CD4-positive, alpha-beta T cell (primary cell): ENCODE measurements at regions not wholly inside any gene's neighbourhood (a gene's known extent, or its start where the extent isn't known, plus 50 kb on each side); places are given as distances from the start of the nearest gene placed in this dataset.

ENCODE experiments used
- ATAC-seq: fragments of 200-7000 bp; cut with Tn5 transposase; one replicate; pipeline ENCODE4 v1.10.0; 2022; ENCODE audit warnings: mild to moderate bottlenecking; ENCODE audit not compliant: poor library complexity
- CTCF ChIA-PET: fragments of 350-600 bp; sonication (Branson Sonifier 250); formaldehyde crosslinking; loops from one replicate; lab custom pipeline; 2021; ENCODE audit warnings: antibody characterized with exemption, inconsistent platforms; lab: Charles Lee
- POLR2A ChIA-PET: fragments of 350-600 bp; sonication (Branson Sonifier 250); formaldehyde crosslinking; loops from one replicate; lab custom pipeline; 2021; ENCODE audit warnings: antibody characterized with exemption, inconsistent platforms; lab: Charles Lee
- DNase-seq, 14 experiments: peaks; one replicate each; pipeline ENCODE4 v3.0.0-alpha.2; 2013 to 2020; ENCODE audit warnings: mixed read lengths in 2 of 14
- H3K27ac ChIP-seq, 2 donors: one replicate each; pipeline versions ENCODE4 v1.5.1 to v1.7.0; 2013; ENCODE audit warnings: low read length in 2 of 2, low read depth in 1 of 2, mild to moderate bottlenecking in 1 of 2
- H3K27me3 ChIP-seq, 2 experiments: 1 replicate in 1 of 2; 2 replicates in 1 of 2; pipeline versions ENCODE4 v1.6.1 to v1.7.0; 2013; ENCODE audit warnings: low read length in 2 of 2, control low read depth in 1 of 2, mild to moderate bottlenecking in 1 of 2, moderate library complexity in 1 of 2; ENCODE audit not compliant: insufficient read depth in 2 of 2, control insufficient read depth in 1 of 2
- H3K36me3 ChIP-seq: one replicate; pipeline ENCODE4 v1.6.1; 2013; ENCODE audit warnings: low read length, control low read depth; ENCODE audit not compliant: insufficient read depth
- H3K4me1 ChIP-seq: one replicate; pipeline ENCODE4 v1.6.1; 2013; ENCODE audit warnings: low read length, control low read depth; ENCODE audit not compliant: insufficient read depth
- H3K4me3 ChIP-seq: one replicate; pipeline ENCODE4 v1.5.1; 2013; ENCODE audit warnings: mild to moderate bottlenecking, low read length, moderate library complexity
- H3K9me3 ChIP-seq, 2 experiments: 1 replicate in 1 of 2; 2 replicates in 1 of 2; pipeline versions ENCODE4 v1.6.1 to v1.7.0; 2013; ENCODE audit warnings: low read length in 2 of 2, mild to moderate bottlenecking in 2 of 2, control low read depth in 1 of 2, moderate library complexity in 1 of 2; ENCODE audit not compliant: control insufficient read depth in 1 of 2, insufficient read depth in 1 of 2
- H3K27ac Mint-ChIP-seq: one replicate; pipeline ENCODE4 v1.8.0; 2020; ENCODE audit warnings: mixed read lengths
- H3K27me3 Mint-ChIP-seq: one replicate; pipeline ENCODE4 v1.8.0; 2021; ENCODE audit warnings: mixed read lengths
- H3K36me3 Mint-ChIP-seq: one replicate; pipeline ENCODE4 v1.8.0; 2021; ENCODE audit warnings: low read depth, mixed read lengths
- H3K4me1 Mint-ChIP-seq: one replicate; pipeline ENCODE4 v1.8.0; 2021; ENCODE audit warnings: low read depth, mixed read lengths
- H3K4me3 Mint-ChIP-seq: one replicate; pipeline ENCODE4 v1.8.0; 2020; ENCODE audit warnings: mild to moderate bottlenecking, mixed read lengths
- H3K9me3 Mint-ChIP-seq: one replicate; pipeline ENCODE4 v1.8.0; 2020; ENCODE audit warnings: mixed read lengths
- intact Hi-C, 2 experiments: fragments of 100-400 bp; cut with DNase I in 1 of 2; cut with micrococcal nuclease in 1 of 2; formaldehyde crosslinking; loops; one replicate each; pipeline versions ENCODE4 v1.15.1 to v1.9.0; 2023 to 2025; cut with DNase I, micrococcal nuclease
- TF ChIP-seq, protein P1 (sequence below): fragments of 200-600 bp; IDR thresholded peaks from one replicate; pipeline ENCODE4 v1.8.0; 2022; ENCODE audit warnings: antibody characterized with exemption, mild to moderate bottlenecking

DNA sequence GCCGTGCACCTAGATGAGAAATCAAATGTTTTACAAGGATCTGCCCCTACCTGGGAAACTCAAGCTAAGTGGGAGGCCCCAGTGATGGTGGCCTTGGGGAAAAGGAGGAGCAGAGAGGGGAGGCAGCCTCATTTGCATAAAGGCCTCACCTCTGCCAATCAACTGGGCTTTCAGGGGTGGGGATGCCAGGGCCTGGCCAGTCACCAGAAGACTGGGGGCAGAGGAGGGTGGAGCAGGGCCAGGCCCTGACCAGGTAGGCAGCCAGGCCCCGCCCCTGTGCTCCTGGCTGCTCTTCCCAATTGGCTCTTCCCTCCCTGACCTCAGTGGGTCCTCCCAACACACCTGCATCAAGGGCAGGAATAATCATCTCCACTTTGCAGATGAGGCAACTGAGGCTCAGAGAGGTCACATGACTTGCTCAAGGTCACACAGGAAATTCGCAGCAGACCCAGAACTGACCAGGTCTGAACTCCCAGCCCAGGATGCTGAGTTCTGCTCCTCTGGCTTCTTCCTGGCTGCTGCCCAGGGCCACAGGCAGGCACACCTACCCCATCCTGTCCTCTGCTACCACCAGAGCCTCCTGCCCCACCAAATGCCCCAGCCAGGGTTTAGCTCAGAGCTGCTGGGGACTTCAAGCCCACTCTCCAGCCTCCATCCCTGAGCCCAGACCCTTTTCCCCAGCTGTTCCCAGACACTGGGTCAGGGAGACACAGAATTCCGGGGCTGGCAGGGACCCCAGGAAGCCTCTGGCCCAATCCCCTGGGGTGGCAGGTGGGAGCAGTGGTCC, 677.9 kb downstream of the MATN1 start:
- no peak overlapping the region for H3K27ac ChIP-seq
- H3K4me3 ChIP-seq = no peak overlapping the region
- no peaks in the 10 kb centered on the region for H3K36me3 ChIP-seq
- DNase-seq = no peak
- intact Hi-C loops = no loop called here
- peaks cover 4 to 23% of the 10 kb centered on the region in 2 experiments for H3K9me3 ChIP-seq
- TF ChIP-seq, protein P1, sequence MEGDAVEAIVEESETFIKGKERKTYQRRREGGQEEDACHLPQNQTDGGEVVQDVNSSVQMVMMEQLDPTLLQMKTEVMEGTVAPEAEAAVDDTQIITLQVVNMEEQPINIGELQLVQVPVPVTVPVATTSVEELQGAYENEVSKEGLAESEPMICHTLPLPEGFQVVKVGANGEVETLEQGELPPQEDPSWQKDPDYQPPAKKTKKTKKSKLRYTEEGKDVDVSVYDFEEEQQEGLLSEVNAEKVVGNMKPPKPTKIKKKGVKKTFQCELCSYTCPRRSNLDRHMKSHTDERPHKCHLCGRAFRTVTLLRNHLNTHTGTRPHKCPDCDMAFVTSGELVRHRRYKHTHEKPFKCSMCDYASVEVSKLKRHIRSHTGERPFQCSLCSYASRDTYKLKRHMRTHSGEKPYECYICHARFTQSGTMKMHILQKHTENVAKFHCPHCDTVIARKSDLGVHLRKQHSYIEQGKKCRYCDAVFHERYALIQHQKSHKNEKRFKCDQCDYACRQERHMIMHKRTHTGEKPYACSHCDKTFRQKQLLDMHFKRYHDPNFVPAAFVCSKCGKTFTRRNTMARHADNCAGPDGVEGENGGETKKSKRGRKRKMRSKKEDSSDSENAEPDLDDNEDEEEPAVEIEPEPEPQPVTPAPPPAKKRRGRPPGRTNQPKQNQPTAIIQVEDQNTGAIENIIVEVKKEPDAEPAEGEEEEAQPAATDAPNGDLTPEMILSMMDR = no peak
- peaks cover 0 to 3% of the 10 kb centered on the region in 2 experiments for H3K27me3 ChIP-seq
- CTCF ChIA-PET = no interaction called here
- peaks cover 3% of the 10 kb centered on the region for H3K9me3 Mint-ChIP-seq
- H3K4me1 Mint-ChIP-seq = no peaks in the 10 kb centered on the region
- H3K27ac Mint-ChIP-seq = no peak overlapping the region
- no peak for ATAC-seq
- no peaks in the 10 kb centered on the region for H3K36me3 Mint-ChIP-seq
- POLR2A ChIA-PET = no interaction called here
- no peak overlapping the region for H3K4me3 Mint-ChIP-seq
- peaks cover 19% of the 10 kb centered on the region for H3K27me3 Mint-ChIP-seq
- H3K4me1 ChIP-seq = no peaks in the 10 kb centered on the region

DNA sequence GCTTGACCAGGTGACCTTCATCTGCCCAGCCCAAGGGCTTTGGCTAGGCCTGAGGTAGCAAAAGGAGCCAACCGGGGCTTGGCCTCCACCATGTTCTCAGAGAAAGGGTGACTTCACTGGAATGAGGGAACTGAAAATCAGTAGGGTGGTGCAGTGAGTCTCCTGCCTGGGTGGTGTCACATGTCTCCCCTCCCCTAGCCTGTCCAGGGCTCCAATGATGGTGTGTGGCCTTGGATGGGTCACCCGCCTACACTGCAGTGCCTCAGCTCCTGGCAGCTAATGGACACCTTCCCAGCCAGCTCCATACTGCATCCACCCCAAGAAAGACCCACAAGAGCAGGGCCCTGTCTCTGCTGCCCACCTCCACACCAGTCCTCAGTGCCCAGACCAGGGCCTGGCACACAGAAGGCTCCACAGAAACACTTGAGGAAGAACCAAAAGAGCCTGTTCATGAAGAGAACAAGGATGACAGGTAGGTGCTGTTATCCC, 678.7 kb downstream of the MATN1 start:
- ATAC-seq (no peak), DNase-seq (no peak)
- Mint-ChIP-seq H3K36me3 (no peaks in the 10 kb centered on the region), H3K9me3 (peaks cover 3% of the 10 kb centered on the region), H3K27me3 (peaks cover 16% of the 10 kb centered on the region), H3K4me1 (no peaks in the 10 kb centered on the region), H3K27ac (no peak overlapping the region), H3K4me3 (no peak overlapping the region)
- Histone ChIP-seq H3K4me3 (no peak overlapping the region), H3K36me3 (no peaks in the 10 kb centered on the region), H3K27me3 (no peaks in the 10 kb centered on the region), H3K27ac (no peak overlapping the region), H3K4me1 (no peaks in the 10 kb centered on the region), H3K9me3 (peaks cover 4 to 23% of the 10 kb centered on the region in 2 experiments)
- TF ChIP-seq, protein P1 = no peak
- ChIA-PET CTCF (no interaction called here), POLR2A (no interaction called here)
- intact Hi-C loops = no loop called here

DNA sequence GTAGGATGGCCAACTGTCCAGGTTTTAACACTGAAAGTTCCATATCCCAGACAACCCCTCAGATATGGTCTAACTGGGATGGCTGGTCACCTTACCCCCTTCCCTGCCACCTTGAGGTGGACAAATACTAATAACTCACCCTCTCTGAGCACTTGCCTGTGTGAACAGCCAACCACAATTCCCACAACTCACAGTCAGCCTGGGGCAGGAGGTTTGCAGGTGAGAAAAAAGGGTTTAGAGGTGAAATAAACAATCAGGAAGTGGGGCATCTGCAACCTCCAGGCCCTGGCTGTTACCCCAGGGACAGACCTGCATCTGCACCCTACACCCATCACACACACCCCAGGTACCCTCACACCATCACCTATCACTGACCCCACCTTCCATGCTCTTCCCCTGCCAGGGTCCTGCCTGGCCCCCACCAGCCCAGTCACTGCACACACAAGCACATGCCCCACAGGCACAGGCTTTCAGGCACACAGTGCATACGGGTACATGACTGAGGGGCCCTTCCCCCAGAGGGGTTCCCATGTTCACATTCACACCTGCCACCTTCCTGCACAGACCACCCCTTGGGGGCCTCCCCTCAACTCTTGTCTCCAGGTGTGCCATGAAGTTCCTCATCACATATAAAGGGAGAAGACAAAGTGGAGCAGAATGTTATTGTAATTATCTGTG, 679.5 kb downstream of the MATN1 start:
- H3K27ac ChIP-seq = no peak overlapping the region
- H3K4me3 ChIP-seq = no peak overlapping the region
- DNase-seq (peak in 1 of 14 experiments; percentile 25), ATAC-seq (no peak)
- CTCF ChIA-PET = no interaction called here
- no peak overlapping the region for H3K27ac Mint-ChIP-seq
- H3K27me3 Mint-ChIP-seq = peaks cover 13% of the 10 kb centered on the region
- POLR2A ChIA-PET = no interaction called here
- TF ChIP-seq, protein P1 = no peak
- H3K36me3 Mint-ChIP-seq = no peaks in the 10 kb centered on the region
- peaks cover 3% of the 10 kb centered on the region for H3K9me3 Mint-ChIP-seq
- no peaks in the 10 kb centered on the region for H3K27me3 ChIP-seq
- H3K4me1 ChIP-seq = no peaks in the 10 kb centered on the region
- peaks cover 4 to 23% of the 10 kb centered on the region in 2 experiments for H3K9me3 ChIP-seq
- H3K4me1 Mint-ChIP-seq = no peaks in the 10 kb centered on the region
- no peak overlapping the region for H3K4me3 Mint-ChIP-seq
- intact Hi-C loops = no loop called here
- no peaks in the 10 kb centered on the region for H3K36me3 ChIP-seq
